ENCODE measurements at regions not wholly inside any gene's neighbourhood (a gene's known extent, or its start where the extent isn't known, plus 50 kb on each side); places are given as distances from the start of the nearest gene placed in this dataset.

DNA sequence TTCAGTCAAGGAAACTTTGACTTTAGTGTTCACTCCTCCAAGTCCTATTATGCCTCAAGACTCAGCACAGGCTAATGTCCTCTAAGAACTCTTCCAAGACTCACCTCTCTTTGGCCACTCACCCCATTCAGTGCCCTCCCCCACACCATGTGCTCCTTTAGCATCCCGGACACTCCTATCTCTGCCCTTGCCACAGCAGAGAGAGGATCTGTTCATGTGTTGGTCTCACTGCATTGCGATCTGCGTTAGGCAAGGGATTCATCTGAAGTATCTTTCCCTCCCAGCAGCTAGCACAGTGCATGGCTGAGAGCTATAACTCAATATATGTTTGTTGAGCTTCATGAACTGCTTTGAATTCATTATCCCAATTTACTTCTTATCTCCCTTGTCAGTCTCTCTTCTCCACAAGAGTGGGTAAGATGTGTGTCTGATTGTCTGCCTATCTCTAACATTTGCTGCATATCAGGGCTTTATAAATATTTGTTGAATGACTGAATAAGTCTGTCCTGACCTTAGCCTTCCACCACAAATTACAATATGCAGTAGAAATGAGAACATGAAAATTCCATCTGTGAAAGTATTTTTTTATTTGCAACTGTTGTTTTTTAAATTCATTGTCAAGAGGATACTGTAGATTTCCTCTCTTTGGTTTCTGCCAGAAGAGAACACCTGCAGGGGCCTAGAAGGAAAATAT, 179.9 kb upstream of the NCKAP5 start:
- Histone ChIP-seq H3K9me3 (ENCODE audit: low read length) (no peaks in the 10 kb centered on the region), H3K4me3 (ENCODE audit: low read length) (no peak overlapping the region), H4K20me1 (ENCODE audit: insufficient read depth) (no peaks in the 10 kb centered on the region), H3K36me3 (ENCODE audit: insufficient read depth, low read length) (no peaks in the 10 kb centered on the region), H3K4me2 (ENCODE audit: low read length) (no peak overlapping the region), H3K9ac (ENCODE audit: low read length) (no peak overlapping the region), H3K79me2 (replicated peaks; ENCODE audit: insufficient read depth, low read length) (no peaks in the 10 kb centered on the region), H2AFZ (ENCODE audit: low read depth, low read length) (no peak overlapping the region), H3K9me2 (ENCODE audit: insufficient read depth, low read length) (no peaks in the 10 kb centered on the region), H3K27ac (ENCODE audit: low read length) (no peak overlapping the region), H3F3A (ENCODE audit: insufficient read depth, low read length, poor library complexity, severe bottlenecking) (no peaks in the 10 kb centered on the region), H3K27me3 (ENCODE audit: insufficient read depth, low read depth, low read length) (no peaks in the 10 kb centered on the region)
- TF ChIP-seq, protein P1, sequence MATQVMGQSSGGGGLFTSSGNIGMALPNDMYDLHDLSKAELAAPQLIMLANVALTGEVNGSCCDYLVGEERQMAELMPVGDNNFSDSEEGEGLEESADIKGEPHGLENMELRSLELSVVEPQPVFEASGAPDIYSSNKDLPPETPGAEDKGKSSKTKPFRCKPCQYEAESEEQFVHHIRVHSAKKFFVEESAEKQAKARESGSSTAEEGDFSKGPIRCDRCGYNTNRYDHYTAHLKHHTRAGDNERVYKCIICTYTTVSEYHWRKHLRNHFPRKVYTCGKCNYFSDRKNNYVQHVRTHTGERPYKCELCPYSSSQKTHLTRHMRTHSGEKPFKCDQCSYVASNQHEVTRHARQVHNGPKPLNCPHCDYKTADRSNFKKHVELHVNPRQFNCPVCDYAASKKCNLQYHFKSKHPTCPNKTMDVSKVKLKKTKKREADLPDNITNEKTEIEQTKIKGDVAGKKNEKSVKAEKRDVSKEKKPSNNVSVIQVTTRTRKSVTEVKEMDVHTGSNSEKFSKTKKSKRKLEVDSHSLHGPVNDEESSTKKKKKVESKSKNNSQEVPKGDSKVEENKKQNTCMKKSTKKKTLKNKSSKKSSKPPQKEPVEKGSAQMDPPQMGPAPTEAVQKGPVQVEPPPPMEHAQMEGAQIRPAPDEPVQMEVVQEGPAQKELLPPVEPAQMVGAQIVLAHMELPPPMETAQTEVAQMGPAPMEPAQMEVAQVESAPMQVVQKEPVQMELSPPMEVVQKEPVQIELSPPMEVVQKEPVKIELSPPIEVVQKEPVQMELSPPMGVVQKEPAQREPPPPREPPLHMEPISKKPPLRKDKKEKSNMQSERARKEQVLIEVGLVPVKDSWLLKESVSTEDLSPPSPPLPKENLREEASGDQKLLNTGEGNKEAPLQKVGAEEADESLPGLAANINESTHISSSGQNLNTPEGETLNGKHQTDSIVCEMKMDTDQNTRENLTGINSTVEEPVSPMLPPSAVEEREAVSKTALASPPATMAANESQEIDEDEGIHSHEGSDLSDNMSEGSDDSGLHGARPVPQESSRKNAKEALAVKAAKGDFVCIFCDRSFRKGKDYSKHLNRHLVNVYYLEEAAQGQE (IDR thresholded peaks at IDR 0.05; ENCODE audit: borderline replicate concordance) = no peak
- TF ChIP-seq, protein P2, sequence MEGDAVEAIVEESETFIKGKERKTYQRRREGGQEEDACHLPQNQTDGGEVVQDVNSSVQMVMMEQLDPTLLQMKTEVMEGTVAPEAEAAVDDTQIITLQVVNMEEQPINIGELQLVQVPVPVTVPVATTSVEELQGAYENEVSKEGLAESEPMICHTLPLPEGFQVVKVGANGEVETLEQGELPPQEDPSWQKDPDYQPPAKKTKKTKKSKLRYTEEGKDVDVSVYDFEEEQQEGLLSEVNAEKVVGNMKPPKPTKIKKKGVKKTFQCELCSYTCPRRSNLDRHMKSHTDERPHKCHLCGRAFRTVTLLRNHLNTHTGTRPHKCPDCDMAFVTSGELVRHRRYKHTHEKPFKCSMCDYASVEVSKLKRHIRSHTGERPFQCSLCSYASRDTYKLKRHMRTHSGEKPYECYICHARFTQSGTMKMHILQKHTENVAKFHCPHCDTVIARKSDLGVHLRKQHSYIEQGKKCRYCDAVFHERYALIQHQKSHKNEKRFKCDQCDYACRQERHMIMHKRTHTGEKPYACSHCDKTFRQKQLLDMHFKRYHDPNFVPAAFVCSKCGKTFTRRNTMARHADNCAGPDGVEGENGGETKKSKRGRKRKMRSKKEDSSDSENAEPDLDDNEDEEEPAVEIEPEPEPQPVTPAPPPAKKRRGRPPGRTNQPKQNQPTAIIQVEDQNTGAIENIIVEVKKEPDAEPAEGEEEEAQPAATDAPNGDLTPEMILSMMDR (IDR thresholded peaks at IDR 0.05; ENCODE audit: poor library complexity, severe bottlenecking) = no peak
- TF ChIP-seq MXI1 (conservative IDR thresholded peaks at IDR 0.05; ENCODE audit: poor library complexity, severe bottlenecking) = no peak
- no peak for TF ChIP-seq RAD21 (conservative IDR thresholded peaks at IDR 0.05)
- TF ChIP-seq POLR2AphosphoS5 (IDR thresholded peaks at IDR 0.05) = no peak
- no peak for TF ChIP-seq TAF1 (IDR thresholded peaks at IDR 0.05; ENCODE audit: low read depth)
- TF ChIP-seq EZH2 (IDR thresholded peaks at IDR 0.05; ENCODE audit: borderline replicate concordance, insufficient read depth, low read length, poor library complexity, severe bottlenecking) = no peak
- no peak for TF ChIP-seq SMC3 (conservative IDR thresholded peaks at IDR 0.05; ENCODE audit: poor library complexity)
- no peak for TF ChIP-seq EP300 (conservative IDR thresholded peaks at IDR 0.05; ENCODE audit: poor library complexity, severe bottlenecking)

DNA sequence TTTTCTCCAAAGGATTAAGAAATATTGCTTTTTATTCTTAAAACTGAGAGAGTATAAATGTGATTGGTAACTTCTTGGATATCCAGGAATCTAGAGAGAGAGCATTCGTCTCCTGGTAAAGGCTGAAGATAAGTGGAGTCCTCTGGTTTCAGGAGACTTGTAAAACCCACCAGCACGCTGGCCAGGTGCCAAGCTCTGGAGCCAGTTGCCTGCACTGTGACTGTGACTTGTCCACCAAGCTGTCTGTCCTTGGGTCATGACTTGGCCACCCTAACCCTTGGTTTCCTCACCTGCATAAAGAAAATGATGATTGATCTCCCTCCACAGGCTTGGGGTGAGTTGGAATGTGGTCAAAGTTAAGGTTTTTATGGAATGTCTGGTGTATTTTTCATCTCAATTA, 185.4 kb upstream of the NCKAP5 start:
- H3K79me2 ChIP-seq (replicated peaks; ENCODE audit: insufficient read depth, low read length) = no peaks in the 10 kb centered on the region
- TF ChIP-seq POLR2AphosphoS5 (IDR thresholded peaks at IDR 0.05) (no peak), SMC3 (conservative IDR thresholded peaks at IDR 0.05; ENCODE audit: poor library complexity) (no peak), TAF1 (IDR thresholded peaks at IDR 0.05; ENCODE audit: low read depth) (no peak), MXI1 (conservative IDR thresholded peaks at IDR 0.05; ENCODE audit: poor library complexity, severe bottlenecking) (no peak), EZH2 (IDR thresholded peaks at IDR 0.05; ENCODE audit: borderline replicate concordance, insufficient read depth, low read length, poor library complexity, severe bottlenecking) (no peak), EP300 (conservative IDR thresholded peaks at IDR 0.05; ENCODE audit: poor library complexity, severe bottlenecking) (no peak)
- TF ChIP-seq, protein P2 (IDR thresholded peaks at IDR 0.05; ENCODE audit: poor library complexity, severe bottlenecking) = no peak
- TF ChIP-seq, protein P1 (IDR thresholded peaks at IDR 0.05; ENCODE audit: borderline replicate concordance) = no peak
- H3K36me3 ChIP-seq (ENCODE audit: insufficient read depth, low read length) = no peaks in the 10 kb centered on the region
- H2AFZ ChIP-seq (ENCODE audit: low read depth, low read length) = no peak overlapping the region
- H3K4me3 ChIP-seq (ENCODE audit: low read length) = no peak overlapping the region
- no peak overlapping the region for H3K9ac ChIP-seq (ENCODE audit: low read length)
- no peak overlapping the region for H3K27ac ChIP-seq (ENCODE audit: low read length)
- H4K20me1 ChIP-seq (ENCODE audit: insufficient read depth) = no peaks in the 10 kb centered on the region
- no peak overlapping the region for H3K4me2 ChIP-seq (ENCODE audit: low read length)
- no peaks in the 10 kb centered on the region for H3K9me3 ChIP-seq (ENCODE audit: low read length)
- H3F3A ChIP-seq (ENCODE audit: insufficient read depth, low read length, poor library complexity, severe bottlenecking) = peaks cover 7% of the 10 kb centered on the region
- no peaks in the 10 kb centered on the region for H3K9me2 ChIP-seq (ENCODE audit: insufficient read depth, low read length)
- H3K27me3 ChIP-seq (ENCODE audit: insufficient read depth, low read depth, low read length) = no peaks in the 10 kb centered on the region
